Stimulated activated CD4-positive, alpha-beta T cell treated with anti-CD3 and anti-CD28 coated beads, Interleukin-15, amount 100 ng/mL, for 24 hours (primary cell): ENCODE measurements at regions not wholly inside any gene's neighbourhood (a gene's known extent, or its start where the extent isn't known, plus 50 kb on each side); places are given as distances from the start of the nearest gene placed in this dataset.
"Not testable (repeated sequence)": the region's sequence is repeated elsewhere in the genome, so short reads cannot be mapped to it uniquely, and the experiment has no call there.

ENCODE experiments used
- DNase-seq: peaks from one replicate; pipeline ENCODE4 v3.0.0-alpha.2; 2020

- DNase-seq: no peak
Measured at GRCh38 chr6:67475700-67476099, 1159.4 kb upstream of the ADGRB3 start.

- DNase-seq: no peak
Measured at GRCh38 chr6:67467341-67467740, 1167.7 kb upstream of the ADGRB3 start.

- DNase-seq: not testable (repeated sequence)
Measured at GRCh38 chr6:67462725-67463124, 1172.4 kb upstream of the ADGRB3 start.

GRCh38 chr6:67459556-67459955, 1175.5 kb upstream of the ADGRB3 start:
- DNase-seq: no peak

- DNase-seq: no peak
Measured at GRCh38 chr6:67458265-67458664, 1176.8 kb upstream of the ADGRB3 start.

GRCh38 chr6:67451874-67452273, 1183.2 kb upstream of the ADGRB3 start:
- no peak for DNase-seq

- no peak for DNase-seq
Measured at GRCh38 chr6:67450641-67451040, 1184.4 kb upstream of the ADGRB3 start.

- no peak for DNase-seq
Measured at GRCh38 chr6:67449602-67450001, 1185.5 kb upstream of the ADGRB3 start.

GRCh38 chr6:67433124-67433523, 1202.0 kb upstream of the ADGRB3 start:
- no peak for DNase-seq

- no peak for DNase-seq
Measured at GRCh38 chr6:67431076-67431475, 1204.0 kb upstream of the ADGRB3 start.

- DNase-seq: not testable (repeated sequence)
Measured at GRCh38 chr6:67426686-67427085, 1208.4 kb upstream of the ADGRB3 start.

GRCh38 chr6:67412035-67412434, 1223.0 kb upstream of the ADGRB3 start:
- no peak for DNase-seq

GRCh38 chr6:67411036-67411435, 1224.0 kb upstream of the ADGRB3 start:
- DNase-seq: no peak

GRCh38 chr6:67394254-67394653, 1240.8 kb upstream of the ADGRB3 start:
- DNase-seq: no peak

GRCh38 chr6:67393356-67393755, 1241.7 kb upstream of the ADGRB3 start:
- no peak for DNase-seq

GRCh38 chr6:67391955-67392354, 1243.1 kb upstream of the ADGRB3 start:
- no peak for DNase-seq

GRCh38 chr6:67369679-67370078, 1265.4 kb upstream of the ADGRB3 start:
- DNase-seq: no peak

- DNase-seq: no peak
Measured at GRCh38 chr6:67362976-67363375, 1272.1 kb upstream of the ADGRB3 start.

GRCh38 chr6:67361264-67361663, 1273.8 kb upstream of the ADGRB3 start:
- DNase-seq: no peak

- DNase-seq: no peak
Measured at GRCh38 chr6:67358241-67358640, 1276.8 kb upstream of the ADGRB3 start.

- no peak for DNase-seq
Measured at GRCh38 chr6:67353861-67354260, 1281.2 kb upstream of the ADGRB3 start.

GRCh38 chr6:67352717-67353116, 1282.4 kb upstream of the ADGRB3 start:
- no peak for DNase-seq

- no peak for DNase-seq
Measured at GRCh38 chr6:67350729-67351128, 1284.4 kb upstream of the ADGRB3 start.

- no peak for DNase-seq
Measured at GRCh38 chr6:67345946-67346345, 1289.1 kb upstream of the ADGRB3 start.

GRCh38 chr6:67336014-67336413, 1299.1 kb upstream of the ADGRB3 start:
- no peak for DNase-seq

- no peak for DNase-seq
Measured at GRCh38 chr6:67331304-67331703, 1303.8 kb upstream of the ADGRB3 start.
